Stimulated activated CD8-positive, alpha-beta memory T cell treated with anti-CD3 and anti-CD28 coated beads, Interleukin-7, amount 100 ng/mL, for 4 hours (primary cell): ENCODE measurements at regions not wholly inside any gene's neighbourhood (a gene's known extent, or its start where the extent isn't known, plus 50 kb on each side); places are given as distances from the start of the nearest gene placed in this dataset.
"Not testable (repeated sequence)": the region's sequence is repeated elsewhere in the genome, so short reads cannot be mapped to it uniquely, and the experiment has no call there.

Experiments
- DNase-seq, 2 donors: peaks; one replicate each; pipeline ENCODE4 v3.0.0-alpha.2; 2020; ENCODE audit warnings: low read depth in 2 of 2

DNA sequence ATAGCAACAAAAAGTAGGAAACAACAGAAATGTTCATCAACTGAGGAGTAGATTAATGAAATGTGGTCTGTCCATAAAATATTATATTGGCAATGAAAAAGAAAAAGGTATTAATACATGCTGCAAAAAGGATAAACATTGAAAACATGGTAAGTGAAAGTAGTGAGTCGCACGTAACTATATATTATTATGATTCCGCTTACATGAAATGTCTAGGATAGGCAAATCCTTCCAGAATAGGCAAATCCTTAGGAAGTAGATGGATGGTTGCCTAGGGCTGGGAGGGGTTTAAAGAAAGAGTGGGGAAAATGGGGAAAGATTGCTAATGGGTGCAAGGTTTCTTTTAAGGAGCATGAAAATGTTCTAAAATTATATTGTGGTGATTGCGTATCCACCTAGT, 198.1 kb upstream of the WSB1 start:
- not testable (repeated sequence) for DNase-seq

DNA sequence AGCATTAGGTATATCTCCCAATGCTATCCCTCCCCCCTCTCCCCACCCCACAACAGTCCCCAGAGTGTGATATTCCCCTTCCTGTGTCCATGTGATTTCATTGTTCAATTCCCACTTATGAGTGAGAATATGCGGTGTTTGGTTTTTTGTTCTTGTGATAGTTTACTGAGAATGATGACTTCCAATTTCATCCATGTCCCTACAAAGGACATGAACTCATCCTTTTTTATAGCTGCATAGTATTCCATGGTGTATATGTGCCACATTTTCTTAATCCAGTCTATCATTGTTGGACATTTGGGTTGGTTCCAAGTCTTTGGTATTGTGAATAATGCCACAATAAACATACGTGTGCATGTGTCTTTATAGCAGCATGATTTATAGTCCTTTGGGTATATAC, 194.6 kb upstream of the WSB1 start:
- not testable (repeated sequence) for DNase-seq

DNA sequence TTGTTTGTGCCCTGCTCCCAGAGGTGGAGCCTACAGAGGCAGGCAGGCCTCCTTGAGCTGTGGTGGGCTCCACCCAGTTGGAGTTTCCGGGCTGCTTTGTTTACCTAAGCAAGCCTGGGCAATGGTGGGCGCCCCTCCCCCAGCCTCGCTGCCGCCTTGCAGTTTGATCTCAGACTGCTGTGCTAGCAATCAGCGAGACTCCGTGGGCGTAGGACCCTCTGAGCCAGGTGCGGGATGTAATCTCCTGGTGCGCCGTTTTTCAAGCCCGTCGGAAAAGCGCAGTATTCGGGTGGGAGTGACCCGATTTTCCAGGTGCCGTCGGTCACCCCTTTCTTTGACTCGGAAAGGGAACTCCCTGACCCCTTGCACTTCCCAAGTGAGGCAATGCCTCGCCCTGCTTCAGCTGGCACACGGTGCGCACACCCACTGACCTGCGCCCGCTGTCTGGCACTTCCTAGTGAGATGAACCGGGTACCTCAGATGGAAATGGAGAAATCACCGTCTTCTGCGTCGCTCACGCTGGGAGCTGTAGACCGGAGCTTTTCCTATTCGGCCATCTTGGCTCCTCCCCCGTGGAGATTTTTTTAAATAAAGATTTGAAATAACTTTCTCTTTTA, 189.2 kb upstream of the WSB1 start:
- not testable (repeated sequence) for DNase-seq

DNA sequence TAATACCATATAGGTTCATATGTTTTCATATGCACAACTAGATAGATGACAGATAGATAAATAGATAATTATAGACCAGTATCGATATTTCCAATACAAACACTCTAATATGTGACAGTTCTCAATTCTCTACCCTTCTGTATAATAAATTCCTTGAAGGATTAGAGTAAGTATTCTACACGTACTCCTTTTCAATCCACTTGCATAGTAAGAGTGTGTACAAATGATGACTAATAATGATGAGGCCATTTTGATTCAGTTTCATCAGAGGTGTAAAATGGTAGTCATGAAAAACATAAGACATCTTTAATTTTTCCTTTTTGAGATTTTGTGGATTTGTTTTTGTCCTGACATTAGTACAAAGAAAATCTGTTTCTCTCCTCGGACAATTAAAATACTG, 188.3 kb upstream of the WSB1 start:
- DNase-seq: no peak

DNA sequence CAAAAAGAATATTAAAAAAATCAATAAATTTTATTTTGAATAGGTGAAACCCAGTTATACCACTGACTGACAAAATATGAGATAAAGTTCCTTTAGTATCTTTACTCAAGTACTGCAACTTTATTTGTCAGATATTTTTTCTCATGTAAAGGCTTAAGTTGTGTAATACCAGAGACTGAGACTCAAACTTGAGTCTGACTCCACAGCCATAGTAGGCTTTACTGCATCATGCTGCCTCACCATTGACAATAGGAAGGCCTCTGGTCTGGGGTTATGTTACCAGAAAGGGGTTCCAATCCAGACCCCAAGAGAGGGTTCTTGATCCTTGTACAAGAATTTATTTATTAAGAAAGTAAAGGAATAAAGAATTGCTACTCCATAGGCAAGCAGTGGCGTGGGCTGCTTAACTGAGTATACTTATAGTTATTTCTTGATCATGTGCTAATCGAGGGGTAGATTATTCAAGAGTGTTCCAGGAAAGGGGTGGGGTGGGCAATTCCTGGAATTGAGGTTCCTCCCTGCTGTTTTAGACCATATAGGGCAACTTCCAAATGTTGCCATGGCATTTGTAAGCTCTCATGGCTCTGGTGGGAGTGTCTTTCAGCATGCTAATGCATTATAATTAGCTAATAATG, 187.4 kb upstream of the WSB1 start:
- no peak for DNase-seq

DNA sequence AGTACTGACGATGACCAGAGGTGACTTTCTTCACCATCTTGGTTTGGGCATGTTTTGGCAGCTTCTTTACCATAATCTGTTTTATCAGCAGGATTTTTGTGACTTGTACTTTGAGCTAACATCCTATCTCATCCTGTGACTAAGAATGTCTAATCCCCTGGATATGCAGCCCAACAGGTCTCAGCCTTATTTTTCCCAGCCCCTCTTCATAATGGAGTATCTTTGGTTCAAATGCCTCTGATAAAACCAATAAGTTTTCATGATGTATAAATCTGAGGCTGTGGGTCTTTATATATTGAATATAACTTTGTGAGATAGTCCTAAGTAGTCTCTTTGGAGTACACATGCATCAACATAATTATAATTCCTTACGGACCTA, 186.9 kb upstream of the WSB1 start:
- DNase-seq: no peak

DNA sequence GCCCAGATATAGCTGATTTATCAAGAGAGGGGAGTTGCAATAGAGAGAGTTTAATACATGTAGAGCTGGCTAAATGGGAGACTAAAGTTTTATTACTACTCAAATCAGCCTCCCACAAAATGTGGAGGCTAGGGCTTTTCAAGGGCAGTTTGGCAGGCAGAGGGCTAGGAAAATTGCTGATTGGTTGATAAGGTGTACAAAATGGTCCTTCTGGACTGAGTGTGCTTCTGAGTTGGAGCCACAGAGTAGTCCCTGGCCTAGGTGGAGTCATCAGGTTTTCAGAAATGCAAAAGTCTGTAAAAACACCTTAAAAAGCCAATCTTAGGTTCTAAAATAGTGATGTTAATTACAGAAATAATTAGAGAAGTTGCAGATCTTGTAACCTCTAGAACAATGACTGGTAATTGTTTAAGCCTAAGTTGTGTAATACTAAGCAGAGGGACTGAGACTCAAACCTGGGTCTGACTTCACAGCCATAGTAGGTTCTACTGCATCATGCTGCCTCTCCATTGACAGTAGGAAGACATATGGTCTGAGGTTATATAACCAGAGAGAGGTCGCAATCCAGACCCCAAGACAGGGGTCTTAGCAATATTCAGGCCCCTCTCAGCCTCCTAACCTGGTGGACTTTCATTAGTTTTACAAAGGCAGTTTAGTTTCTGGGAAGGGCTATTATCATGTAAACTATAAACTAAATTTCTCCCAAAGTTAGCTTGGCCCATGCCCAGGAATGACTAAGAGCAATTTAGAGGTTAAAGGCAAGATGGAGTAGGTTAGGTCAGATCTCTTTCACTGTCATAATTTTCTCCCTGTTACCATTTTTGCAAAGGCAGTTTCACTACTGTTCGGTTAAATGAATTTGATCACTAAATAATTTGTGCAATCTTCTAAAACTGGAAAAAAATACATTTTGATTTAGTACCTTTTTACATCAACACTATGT, 186.3 kb upstream of the WSB1 start:
- DNase-seq: not testable (repeated sequence)

DNA sequence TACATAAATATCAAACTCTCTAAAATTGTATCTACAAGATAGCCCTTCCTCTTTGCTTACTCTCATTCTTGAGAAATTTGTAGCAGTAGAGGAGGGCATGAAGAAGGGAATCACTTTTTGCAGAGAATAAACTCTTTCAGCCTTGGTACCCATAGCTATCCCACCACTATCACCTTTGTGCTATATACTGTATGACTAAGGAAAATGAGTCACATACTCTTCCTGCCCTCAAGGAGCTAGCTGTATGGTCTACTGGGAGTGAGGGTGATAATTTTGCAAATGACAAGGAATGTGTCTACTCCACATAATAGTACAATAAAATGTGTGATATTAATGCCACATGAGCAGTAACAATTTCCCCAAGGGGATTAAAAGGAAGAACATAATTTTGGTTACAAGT, 184.6 kb upstream of the WSB1 start:
- DNase-seq: no peak

DNA sequence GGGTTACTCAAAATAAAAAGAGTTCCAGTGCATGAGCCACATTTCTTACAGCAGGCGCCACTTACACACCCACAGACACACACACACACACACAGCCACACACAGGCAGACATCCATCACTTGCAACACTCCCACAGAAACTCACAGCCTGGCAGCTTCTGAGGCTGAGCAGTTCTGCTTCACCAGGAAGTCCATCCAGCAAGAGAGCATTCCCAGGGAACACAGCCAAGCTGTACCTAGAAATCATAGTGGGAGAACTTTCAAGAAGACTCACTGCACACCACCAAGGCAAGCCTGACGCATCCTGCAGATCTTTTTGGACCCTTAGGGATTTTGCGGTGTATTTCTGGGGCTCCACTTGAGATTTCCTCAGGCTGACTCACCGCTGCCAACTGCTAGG, 140.9 kb upstream of the WSB1 start:
- DNase-seq: no peak

DNA sequence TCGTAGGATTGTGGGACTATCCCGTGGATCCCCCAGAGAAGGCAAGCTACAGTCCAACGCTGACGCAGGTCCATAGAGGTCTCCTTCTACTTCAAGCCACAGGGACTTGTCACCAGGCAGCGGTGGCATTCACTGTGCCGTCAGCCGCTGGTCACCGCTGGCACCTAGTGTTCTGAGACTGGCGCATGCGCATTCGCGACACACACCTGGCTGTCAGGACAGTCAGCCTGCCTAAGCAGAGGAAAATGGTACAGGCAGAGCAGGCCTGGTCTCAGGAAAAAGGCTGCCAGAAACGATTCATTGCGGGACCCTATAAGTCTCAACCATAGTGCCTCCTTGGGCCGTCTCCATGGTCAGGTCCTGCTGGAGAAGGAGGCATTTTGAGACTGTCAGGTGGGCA, 138.0 kb upstream of the WSB1 start:
- DNase-seq: no peak

DNA sequence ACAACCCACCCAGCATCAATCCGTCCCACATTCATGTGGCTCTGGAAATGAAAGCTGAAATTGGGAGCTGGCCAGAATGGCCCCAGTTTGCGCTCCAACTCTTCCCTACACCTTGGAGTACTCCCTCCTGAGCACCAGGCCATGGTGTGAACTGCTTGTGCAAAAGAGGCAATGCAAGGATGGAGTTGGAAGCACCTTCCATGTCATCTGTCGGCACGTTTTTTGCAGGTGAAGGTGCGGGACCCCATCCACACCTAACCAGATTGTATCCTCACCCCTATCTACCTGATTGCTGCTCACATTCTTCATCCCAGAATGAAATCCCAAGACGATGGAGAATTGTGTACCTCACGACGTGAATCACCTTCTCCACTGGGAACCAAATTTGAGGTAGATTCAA, 136.6 kb upstream of the WSB1 start:
- no peak for DNase-seq

DNA sequence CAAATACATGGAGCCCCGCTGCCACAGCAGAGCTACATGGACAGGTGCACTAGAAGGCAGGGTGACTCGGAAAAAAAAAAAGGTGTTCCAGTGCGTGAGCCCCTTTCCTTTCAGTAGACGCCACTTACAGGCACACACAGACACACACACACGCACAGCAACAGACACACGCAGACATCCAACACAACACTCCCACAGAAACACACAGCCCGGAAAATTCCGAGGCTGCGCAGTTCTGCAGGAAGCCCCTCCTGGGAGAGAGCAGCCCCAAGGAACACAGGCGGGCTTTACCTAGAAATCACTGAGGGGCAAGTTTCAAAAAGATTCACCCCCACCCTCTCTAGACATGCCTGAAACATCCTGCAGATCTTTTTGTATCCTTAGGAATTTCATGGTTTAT, 136.0 kb upstream of the WSB1 start:
- DNase-seq: no peak

DNA sequence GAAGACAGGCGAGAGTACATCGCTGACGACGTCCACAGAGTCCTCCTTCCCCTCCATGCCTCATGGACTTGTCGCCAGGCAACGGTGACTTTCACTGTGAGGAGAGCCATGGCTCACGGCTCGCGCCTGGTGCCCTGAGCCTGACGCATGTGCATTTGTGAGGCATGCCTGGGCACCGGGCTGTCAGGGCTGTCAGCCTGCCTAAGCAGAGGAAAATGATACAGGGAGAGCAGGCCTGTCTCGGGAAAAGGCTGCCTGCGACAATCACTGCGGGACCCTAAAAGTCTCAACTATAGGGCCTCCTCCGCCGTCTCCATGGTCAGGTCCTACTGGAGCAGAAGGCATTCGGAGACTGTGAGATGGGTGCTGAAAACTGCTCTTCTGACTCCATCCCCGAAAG, 135.5 kb upstream of the WSB1 start:
- DNase-seq: no peak

DNA sequence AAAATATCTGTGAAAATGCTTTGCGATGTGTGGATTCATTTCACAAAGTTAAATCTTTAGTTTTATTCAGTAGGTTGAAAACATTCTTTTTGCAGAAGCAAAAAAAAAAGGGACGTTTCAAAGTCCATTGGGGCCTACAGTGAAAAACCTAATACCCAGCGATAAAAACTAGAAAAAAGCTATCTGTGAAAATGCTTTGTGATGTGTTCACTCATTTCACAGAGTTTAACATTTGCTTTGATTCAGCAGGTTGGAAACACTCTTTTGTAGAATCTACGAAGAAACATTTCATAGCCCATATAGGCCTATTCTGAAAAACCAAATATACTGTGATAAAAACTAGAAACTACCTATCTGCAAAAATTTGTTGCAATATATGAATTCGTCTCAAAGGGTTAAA, 113.6 kb upstream of the WSB1 start:
- no peak for DNase-seq

DNA sequence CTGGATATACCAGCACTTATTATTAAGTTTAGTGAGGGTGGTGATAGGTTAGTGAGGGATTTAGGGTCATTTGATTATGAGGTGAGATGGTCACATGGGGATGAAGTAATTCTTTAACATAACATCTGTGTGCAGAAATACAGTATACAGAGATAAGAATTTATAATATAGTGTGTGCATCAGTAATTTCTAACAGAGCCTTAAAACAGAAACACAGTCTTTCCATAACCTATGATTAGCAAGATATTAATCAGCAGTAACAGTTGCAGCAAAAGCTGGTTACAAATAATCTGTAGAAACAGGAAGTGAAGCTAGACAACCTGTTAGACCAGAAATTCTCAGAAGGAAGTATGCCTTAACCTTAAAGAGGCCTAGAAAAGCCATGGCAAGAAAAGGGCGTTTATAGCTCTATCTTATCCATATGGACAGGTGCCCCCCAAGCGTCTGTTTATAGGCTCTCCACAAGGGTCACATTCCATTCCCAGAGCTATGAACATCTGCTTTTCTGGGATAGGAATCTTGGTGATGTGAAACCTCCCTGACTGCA, 112.5 kb upstream of the WSB1 start:
- not testable (repeated sequence) for DNase-seq

DNA sequence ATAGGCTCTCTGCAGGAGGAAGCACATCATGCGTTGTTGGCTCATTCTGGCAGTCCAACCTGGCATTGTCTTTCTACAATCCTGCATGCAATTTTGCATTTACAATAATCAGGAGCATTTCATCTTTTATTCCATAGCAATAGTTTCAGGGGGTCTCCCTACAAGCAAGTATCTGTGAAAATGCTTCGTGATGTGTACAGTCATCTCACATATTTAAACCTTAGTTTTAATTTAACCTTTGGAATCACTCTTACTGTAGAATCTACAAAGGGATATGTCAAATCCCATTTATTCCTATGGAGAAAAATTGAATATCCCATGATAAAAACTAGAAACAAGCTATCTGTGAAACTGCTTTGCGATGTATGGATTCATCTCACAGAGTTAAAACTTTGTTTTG, 112.0 kb upstream of the WSB1 start:
- no peak for DNase-seq

DNA sequence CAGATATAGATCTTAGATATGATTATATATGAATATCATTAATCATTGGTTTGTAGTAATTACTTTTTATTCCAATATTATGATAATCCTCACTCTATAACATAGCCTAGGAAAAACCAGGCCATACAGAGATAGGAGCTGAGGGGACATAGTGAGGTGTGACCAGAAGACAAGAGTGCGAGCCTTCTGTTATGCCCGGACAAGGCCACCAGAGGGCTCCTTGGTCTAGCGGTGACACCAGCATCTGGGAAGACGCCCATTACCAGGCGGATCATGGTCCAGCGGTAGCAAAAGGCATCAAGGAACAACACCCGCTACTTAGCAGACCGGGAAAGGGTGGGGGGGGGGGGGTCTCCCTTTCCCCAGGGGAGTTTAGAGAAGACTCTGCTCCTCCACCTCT, 96.4 kb upstream of the WSB1 start:
- DNase-seq: not testable (repeated sequence)

DNA sequence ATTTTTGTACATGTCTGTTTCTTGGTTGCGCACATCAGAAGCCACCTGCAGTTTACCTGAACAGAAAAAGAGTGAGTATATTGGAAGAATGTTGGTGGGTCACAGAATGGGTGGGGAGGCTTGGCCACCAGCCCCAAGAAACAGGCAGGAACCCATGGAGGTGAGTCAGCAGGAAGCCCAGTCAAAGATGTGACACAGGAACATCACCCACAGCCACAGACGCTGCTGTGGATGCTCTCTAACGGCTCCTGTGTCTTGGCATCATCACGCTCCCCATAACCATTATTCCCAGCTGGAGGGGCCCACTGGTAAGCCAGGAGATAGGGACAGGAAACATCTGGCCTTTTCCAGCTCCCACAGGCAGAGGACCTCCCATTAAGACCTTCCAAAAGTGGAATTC, 94.0 kb upstream of the WSB1 start:
- DNase-seq: no peak

DNA sequence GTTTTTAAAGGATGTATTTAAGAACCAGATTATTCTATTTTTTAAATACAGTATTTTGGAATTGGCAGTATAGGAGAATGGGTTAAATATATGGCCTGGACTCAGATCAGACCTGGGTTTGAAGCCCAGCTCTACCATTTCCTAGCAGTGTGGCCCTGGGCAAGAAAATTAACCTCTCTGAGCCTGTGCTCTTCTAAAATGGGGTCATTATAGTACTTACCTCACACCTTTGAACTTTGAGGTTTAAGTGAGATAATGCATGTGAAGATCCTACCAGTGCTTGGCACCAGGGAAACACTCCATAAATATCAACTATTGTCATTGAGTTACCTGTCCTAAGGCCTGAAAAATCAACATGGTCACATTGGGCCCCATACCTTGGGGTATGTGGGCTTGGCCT, 93.4 kb upstream of the WSB1 start:
- DNase-seq: no peak

DNA sequence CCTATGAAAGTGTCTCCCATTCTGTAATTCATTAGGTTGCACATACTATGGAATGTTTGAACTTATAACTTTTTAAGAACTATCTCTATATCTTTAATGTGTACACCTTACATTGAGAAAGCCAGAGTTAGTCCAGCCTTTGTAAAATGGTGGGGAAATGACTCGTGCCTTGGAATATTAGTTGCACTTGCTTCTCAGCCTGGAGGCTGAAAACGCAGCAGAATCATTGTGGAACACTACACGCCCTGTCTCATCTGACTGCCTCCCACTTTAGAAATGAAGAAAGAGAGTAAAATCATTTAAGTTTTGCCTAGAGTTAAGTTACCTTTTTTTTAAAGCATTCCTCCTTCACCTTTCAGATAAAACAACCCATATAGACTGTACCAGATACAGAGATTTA, 90.7 kb upstream of the WSB1 start:
- DNase-seq: no peak

DNA sequence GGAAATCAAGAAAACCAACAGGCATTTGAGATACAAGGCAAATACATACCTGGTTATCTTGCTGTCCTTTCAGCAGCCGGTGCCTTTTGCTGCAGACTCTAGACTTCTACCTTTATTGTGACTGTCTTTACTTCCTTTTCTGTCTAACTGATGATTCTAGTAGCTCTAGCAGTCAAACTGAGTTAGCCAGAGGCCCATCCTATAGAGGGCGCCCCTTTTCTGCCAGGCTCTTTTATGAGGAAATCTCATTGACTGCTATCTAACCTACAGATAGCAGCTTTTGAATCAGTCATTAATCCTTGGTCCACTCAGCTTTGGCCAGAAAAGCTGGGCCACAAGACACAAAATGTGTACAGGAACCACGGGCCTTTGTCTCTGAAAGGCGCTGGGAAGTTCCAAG, 87.5 kb upstream of the WSB1 start:
- DNase-seq: no peak

DNA sequence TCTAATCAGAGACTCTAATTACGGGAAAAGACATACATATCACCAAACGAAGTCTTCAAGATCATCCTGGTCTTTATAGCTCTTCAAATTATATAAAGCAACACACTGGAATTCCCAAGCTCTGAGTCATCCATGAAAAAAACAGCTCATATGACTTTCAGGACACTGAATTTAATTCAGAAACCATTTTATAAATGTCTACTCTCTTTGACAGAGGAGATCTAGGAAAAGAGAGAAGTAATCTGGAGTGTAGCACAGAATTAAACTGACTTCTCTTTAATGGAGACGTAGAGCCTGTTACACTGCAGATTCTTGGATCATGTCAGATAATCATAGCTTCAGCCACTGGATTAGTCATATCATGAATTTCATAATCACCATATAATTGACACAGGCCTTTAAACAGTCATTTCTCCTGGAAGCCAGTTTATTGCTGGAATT, 86.8 kb upstream of the WSB1 start:
- no peak for DNase-seq

DNA sequence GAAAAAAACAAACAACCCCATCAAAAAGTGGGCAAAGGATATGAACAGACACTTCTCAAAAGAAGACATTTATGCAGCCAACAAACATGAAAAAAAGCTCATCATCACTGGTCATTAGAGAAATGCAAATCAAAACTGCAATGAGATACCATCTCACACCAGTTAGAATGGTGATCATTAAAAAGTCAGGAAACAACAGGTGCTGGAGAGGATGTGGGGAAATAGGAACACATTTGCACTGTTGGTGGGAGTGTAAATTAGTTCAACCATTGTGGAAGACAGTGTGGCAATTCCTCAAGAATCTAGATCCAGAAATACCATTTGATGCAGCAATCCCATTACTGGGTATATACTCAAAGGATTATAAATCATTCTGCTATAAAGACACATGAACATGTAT, 85.5 kb upstream of the WSB1 start:
- not testable (repeated sequence) for DNase-seq
